Mesendoderm (in vitro differentiated cells): ENCODE measurements at regions not wholly inside any gene's neighbourhood (a gene's known extent, or its start where the extent isn't known, plus 50 kb on each side); places are given as distances from the start of the nearest gene placed in this dataset.

ENCODE experiments used
- DNase-seq: peaks from one replicate; pipeline ENCODE4 v3.0.0; 2013
- H2AK5ac ChIP-seq: 2 replicates; pipeline ENCODE4 v1.6.1; 2013; ENCODE audit warnings: low read length, inconsistent platforms
- H2BK120ac ChIP-seq: 2 replicates; pipeline ENCODE4 v1.6.1; 2013; ENCODE audit warnings: low read depth, mild to moderate bottlenecking, low read length, moderate library complexity, mixed read lengths
- H2BK15ac ChIP-seq: replicated peaks from 2 replicates; pipeline ENCODE4 v1.6.1; 2013; ENCODE audit warnings: low read depth, mild to moderate bottlenecking, moderate library complexity
- H2BK5ac ChIP-seq: 2 replicates; pipeline ENCODE4 v1.6.1; 2013; ENCODE audit warnings: low read length, inconsistent platforms
- H3K18ac ChIP-seq: 2 replicates; pipeline ENCODE4 v1.6.1; 2013; ENCODE audit warnings: mild to moderate bottlenecking, low read length, mixed read lengths
- H3K23ac ChIP-seq: one replicate; pipeline ENCODE4 v1.6.1; 2013; ENCODE audit warnings: low read length
- H3K27ac ChIP-seq: 2 replicates; pipeline ENCODE4 v1.5.1; 2013; ENCODE audit warnings: low read depth, mild to moderate bottlenecking, inconsistent platforms, low read length, moderate library complexity
- H3K27me3 ChIP-seq: 2 replicates; pipeline ENCODE4 v1.6.1; 2013; ENCODE audit warnings: low read length, control low read depth, mild to moderate bottlenecking, inconsistent platforms; ENCODE audit not compliant: insufficient read depth, poor library complexity
- H3K36me3 ChIP-seq: 2 replicates; pipeline ENCODE4 v1.6.1; 2013; ENCODE audit warnings: low read length, inconsistent platforms; ENCODE audit not compliant: control insufficient read depth, insufficient read depth
- H3K4ac ChIP-seq: one replicate; pipeline ENCODE4 v1.6.1; 2013; ENCODE audit warnings: low read depth, mild to moderate bottlenecking, low read length, moderate library complexity
- H3K4me1 ChIP-seq: 2 replicates; pipeline ENCODE4 v1.6.1; 2013; ENCODE audit warnings: low read depth, low read length, inconsistent platforms; ENCODE audit not compliant: control insufficient read depth
- H3K4me2 ChIP-seq: 2 replicates; pipeline ENCODE4 v1.6.1; 2013; ENCODE audit warnings: low read length
- H3K4me3 ChIP-seq: 2 replicates; pipeline ENCODE4 v1.5.1; 2013; ENCODE audit warnings: mild to moderate bottlenecking, low read length
- H3K56ac ChIP-seq: one replicate; pipeline ENCODE4 v1.6.1; 2013; ENCODE audit warnings: low read length
- H3K79me1 ChIP-seq: 2 replicates; pipeline ENCODE4 v1.6.1; 2013; ENCODE audit warnings: low read length, inconsistent platforms
- H3K79me2 ChIP-seq: 2 replicates; pipeline ENCODE4 v1.6.1; 2013; ENCODE audit warnings: mild to moderate bottlenecking, low read length; ENCODE audit not compliant: control insufficient read depth, insufficient read depth
- H3K9ac ChIP-seq: 2 replicates; pipeline ENCODE4 v1.6.1; 2013; ENCODE audit warnings: low read length, inconsistent platforms
- H4K5ac ChIP-seq: one replicate; pipeline ENCODE4 v1.6.1; 2013; ENCODE audit warnings: low read length
- H4K8ac ChIP-seq: one replicate; pipeline ENCODE4 v1.6.1; 2013; ENCODE audit warnings: low read depth, mild to moderate bottlenecking, control low read depth, low read length, moderate library complexity
- WGBS: extraction: QIAGEN DNeasy Blood & Tissue Kit; methylation state at CpG from one replicate; pipeline ENCODE4 v1.1.7; 2013; ENCODE audit warnings: low lambda C conversion rate, missing lambda C conversion rate; ENCODE audit not compliant: insufficient coverage; ENCODE audit errors: extremely low coverage; 5-methylcytosine and 5-hydroxymethylcytosine counted together

DNA sequence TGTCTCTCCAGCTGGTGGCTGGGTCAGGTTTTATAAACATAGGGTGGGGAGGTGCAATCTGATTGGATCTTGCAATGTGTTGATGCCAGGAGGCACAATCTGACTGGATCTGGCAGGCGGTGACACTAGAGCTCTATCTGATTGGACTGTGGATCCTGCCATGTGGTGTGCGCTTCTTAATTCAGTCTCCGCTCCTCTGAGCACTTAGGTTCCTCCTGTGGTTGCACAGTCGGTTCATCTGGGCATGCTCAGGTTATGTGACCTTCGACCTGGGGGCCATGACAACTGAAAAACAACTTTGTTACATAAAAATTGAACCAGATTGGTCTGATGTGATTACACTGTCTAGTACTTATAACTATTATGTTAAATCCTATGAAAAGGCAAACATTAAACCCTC, 127.1 kb upstream of the SVIL start:
- Histone ChIP-seq H3K4ac (no peak overlapping the region), H2BK15ac (no peak overlapping the region), H3K56ac (no peak overlapping the region), H3K27me3 (no peaks in the 10 kb centered on the region), H3K79me1 (no peaks in the 10 kb centered on the region), H2BK120ac (no peak overlapping the region), H3K27ac (no peak overlapping the region), H4K8ac (no peak overlapping the region), H3K36me3 (no peaks in the 10 kb centered on the region), H3K4me1 (no peaks in the 10 kb centered on the region), H4K5ac (no peak overlapping the region), H3K23ac (no peak overlapping the region), H3K18ac (no peak overlapping the region), H2BK5ac (no peak overlapping the region), H3K4me3 (no peak overlapping the region), H3K9ac (no peak overlapping the region), H3K4me2 (no peak overlapping the region), H2AK5ac (no peak overlapping the region), H3K79me2 (no peaks in the 10 kb centered on the region)
- WGBS, result no CpG with 5 or more reads among the region's 5 CpGs
- DNase-seq, result no peak

GRCh38 chr10:29760138-29760900, 125.5 kb upstream of the SVIL start:
- Histone ChIP-seq H3K79me2 (no peaks in the 10 kb centered on the region), H3K4me2 (no peak overlapping the region)

GRCh38 chr10:29757551-29758297, 123.0 kb upstream of the SVIL start:
- Histone ChIP-seq H2BK120ac (peak overlapping the region; percentile 29), H2BK15ac (no peak overlapping the region), H4K8ac (no peak overlapping the region), H3K27me3 (no peaks in the 10 kb centered on the region), H3K79me1 (no peaks in the 10 kb centered on the region), H3K36me3 (no peaks in the 10 kb centered on the region), H3K27ac (no peak overlapping the region), H3K4me3 (no peak overlapping the region), H4K5ac (no peak overlapping the region), H3K4me2 (no peak overlapping the region), H2AK5ac (peak overlapping the region; percentile 41), H3K4ac (peak overlapping the region; percentile 84), H3K56ac (peak overlapping the region; percentile 68), H3K9ac (no peak overlapping the region), H3K18ac (peak overlapping the region; percentile 83), H3K23ac (no peak overlapping the region), H3K79me2 (no peaks in the 10 kb centered on the region), H2BK5ac (peak overlapping the region; percentile 29), H3K4me1 (no peaks in the 10 kb centered on the region)
- no CpG with 5 or more reads among the region's 9 CpGs for whole genome bisulfite sequencing
- DNase-seq, result no peak

More at GRCh38 chr10:29760138-29760900, 125.5 kb upstream of the SVIL start:
- Histone ChIP-seq H2BK15ac (peak overlapping the region; percentile 76), H3K9ac (no peak overlapping the region), H2AK5ac (no peak overlapping the region), H2BK5ac (no peak overlapping the region), H3K36me3 (no peaks in the 10 kb centered on the region), H2BK120ac (no peak overlapping the region), H4K8ac (no peak overlapping the region), H3K27ac (no peak overlapping the region), H3K4me1 (no peaks in the 10 kb centered on the region), H3K23ac (no peak overlapping the region), H3K56ac (no peak overlapping the region), H3K18ac (peak overlapping the region; percentile 64), H4K5ac (no peak overlapping the region), H3K4ac (no peak overlapping the region), H3K4me3 (no peak overlapping the region), H3K79me1 (no peaks in the 10 kb centered on the region), H3K27me3 (no peaks in the 10 kb centered on the region)
- DNase-seq, result no peak
- WGBS, result no CpG with 5 or more reads among the region's 4 CpGs

- no peaks in the 10 kb centered on the region for H3K4me1 ChIP-seq
- H3K79me1 ChIP-seq, result no peaks in the 10 kb centered on the region
- no peak overlapping the region for H3K4me3 ChIP-seq
- peak overlapping the region; percentile 71 for H2AK5ac ChIP-seq
- H3K9ac ChIP-seq, result no peak overlapping the region
- no peak overlapping the region for H4K5ac ChIP-seq
- no peaks in the 10 kb centered on the region for H3K79me2 ChIP-seq
- peak overlapping the region; percentile 83 for H3K18ac ChIP-seq
- H3K36me3 ChIP-seq, result no peaks in the 10 kb centered on the region
- H3K27ac ChIP-seq, result peak overlapping the region; percentile 68
- peak overlapping the region; percentile 97 for H2BK15ac ChIP-seq
- DNase-seq, result no peak
- H3K4me2 ChIP-seq, result no peak overlapping the region
- WGBS, result no CpG with 5 or more reads among the region's 3 CpGs
- no peak overlapping the region for H4K8ac ChIP-seq
- peak overlapping the region; percentile 33 for H2BK5ac ChIP-seq
- H3K4ac ChIP-seq, result peak overlapping the region; percentile 55
- H3K27me3 ChIP-seq, result no peaks in the 10 kb centered on the region
- H2BK120ac ChIP-seq, result peak overlapping the region; percentile 98
- no peak overlapping the region for H3K23ac ChIP-seq
- H3K56ac ChIP-seq, result peak overlapping the region; percentile 59
These were observed 121.7 kb upstream of the SVIL start for GRCh38 chr10:29756451-29756850.

GRCh38 chr10:29753283-29753682, 118.5 kb upstream of the SVIL start:
- no CpG with 5 or more reads among the region's 7 CpGs for WGBS
- H3K4me1 ChIP-seq, result no peaks in the 10 kb centered on the region

More at GRCh38 chr10:29753283-29753682, 118.5 kb upstream of the SVIL start:
- Histone ChIP-seq H3K18ac (no peak overlapping the region), H3K79me1 (no peaks in the 10 kb centered on the region), H3K27me3 (no peaks in the 10 kb centered on the region), H2BK5ac (no peak overlapping the region), H3K4ac (no peak overlapping the region), H3K4me3 (no peak overlapping the region), H3K9ac (no peak overlapping the region), H2AK5ac (no peak overlapping the region), H3K56ac (no peak overlapping the region), H3K23ac (no peak overlapping the region), H3K36me3 (no peaks in the 10 kb centered on the region), H3K27ac (no peak overlapping the region), H2BK15ac (peak overlapping the region; percentile 23), H4K8ac (no peak overlapping the region), H4K5ac (no peak overlapping the region), H2BK120ac (no peak overlapping the region), H3K79me2 (no peaks in the 10 kb centered on the region), H3K4me2 (no peak overlapping the region)
- DNase-seq, result no peak
